ENCODE measurements at regions not wholly inside any gene's neighbourhood (a gene's known extent, or its start where the extent isn't known, plus 50 kb on each side); places are given as distances from the start of the nearest gene placed in this dataset.
"Not testable (repeated sequence)": the region's sequence is repeated elsewhere in the genome, so short reads cannot be mapped to it uniquely, and the experiment has no call there.

GRCh38 chr11:69887841-69888427 lies 68.7 kb upstream of the FGF3 start:
- no peak for DNase-seq

GRCh38 chr11:69888483-69889181 lies 69.4 kb upstream of the FGF3 start:
- DNase-seq, result peak; percentile 64

GRCh38 chr11:69889400-69890318 lies 70.4 kb upstream of the FGF3 start:
- DNase-seq, result no peak

- DNase-seq, result no peak
Measured at GRCh38 chr11:69890476-69890875, 71.3 kb upstream of the FGF3 start.

GRCh38 chr11:69891421-69892236 lies 72.4 kb upstream of the FGF3 start:
- DNase-seq, result no peak

GRCh38 chr11:69892237-69892985 lies 73.2 kb upstream of the FGF3 start:
- no peak for DNase-seq

GRCh38 chr11:69892986-69893555 lies 73.9 kb upstream of the FGF3 start:
- no peak for DNase-seq

GRCh38 chr11:69893631-69894030 lies 74.4 kb upstream of the FGF3 start:
- no peak for DNase-seq

GRCh38 chr11:69894181-69894611 lies 75.0 kb upstream of the FGF3 start:
- DNase-seq, result no peak

- no peak for DNase-seq
Measured at GRCh38 chr11:69894648-69895047, 75.4 kb upstream of the FGF3 start.

- no peak for DNase-seq
Measured at GRCh38 chr11:69896250-69896649, 77.0 kb upstream of the FGF3 start.

- no peak for DNase-seq
Measured at GRCh38 chr11:69898123-69898522, 78.9 kb upstream of the FGF3 start.

GRCh38 chr11:69899957-69900821 lies 81.0 kb upstream of the FGF3 start:
- DNase-seq, result no peak

- DNase-seq, result not testable (repeated sequence)
Measured at GRCh38 chr11:69900822-69901302, 81.6 kb upstream of the FGF3 start.

- no peak for DNase-seq
Measured at GRCh38 chr11:69902337-69902736, 83.1 kb upstream of the FGF3 start.

GRCh38 chr11:69903211-69903610 lies 84.0 kb upstream of the FGF3 start:
- DNase-seq, result no peak

- DNase-seq, result no peak
Measured at GRCh38 chr11:69904161-69904973, 85.2 kb upstream of the FGF3 start.

- no peak for DNase-seq
Measured at GRCh38 chr11:69904974-69905535, 85.8 kb upstream of the FGF3 start.

All from stimulated activated CD4-positive, alpha-beta T cell treated with anti-CD3 and anti-CD28 coated beads, Interleukin-12 subunit alpha, Interleukin-12 subunit beta, amount 100 ng/mL, for 4 hours (primary cell).